HG02885 (cell line): ENCODE measurements at regions not wholly inside any gene's neighbourhood (a gene's known extent, or its start where the extent isn't known, plus 50 kb on each side); places are given as distances from the start of the nearest gene placed in this dataset.
"Not testable (repeated sequence)": the region's sequence is repeated elsewhere in the genome, so short reads cannot be mapped to it uniquely, and the experiment has no call there.

Source experiments
- ATAC-seq: cut with Tn5 transposase; IDR thresholded peaks from one replicate; pipeline ENCODE4 v1.9.1; 2021; ENCODE audit warnings: mild to moderate bottlenecking; ENCODE audit not compliant: unreplicated experiment, poor library complexity

DNA sequence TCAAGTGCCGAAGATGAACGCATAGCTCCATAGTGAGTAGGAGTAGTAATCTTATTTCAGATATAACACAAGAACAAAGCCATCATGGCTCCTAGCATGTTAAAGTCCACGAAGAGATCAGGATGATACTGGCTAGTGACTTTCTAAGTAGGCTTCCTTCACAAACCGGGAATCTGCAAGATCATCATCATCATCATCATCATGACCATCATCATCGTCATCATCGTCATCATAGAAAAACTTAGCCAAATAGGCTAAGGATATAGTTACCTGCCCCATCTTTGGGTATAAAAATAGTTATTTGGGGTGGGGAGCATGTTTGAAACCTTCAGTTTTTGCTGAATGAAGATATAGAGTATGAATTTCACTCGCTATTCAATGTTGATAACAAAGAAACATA is 57.9 kb downstream of the PYDC2 start:
- no peak for ATAC-seq

DNA sequence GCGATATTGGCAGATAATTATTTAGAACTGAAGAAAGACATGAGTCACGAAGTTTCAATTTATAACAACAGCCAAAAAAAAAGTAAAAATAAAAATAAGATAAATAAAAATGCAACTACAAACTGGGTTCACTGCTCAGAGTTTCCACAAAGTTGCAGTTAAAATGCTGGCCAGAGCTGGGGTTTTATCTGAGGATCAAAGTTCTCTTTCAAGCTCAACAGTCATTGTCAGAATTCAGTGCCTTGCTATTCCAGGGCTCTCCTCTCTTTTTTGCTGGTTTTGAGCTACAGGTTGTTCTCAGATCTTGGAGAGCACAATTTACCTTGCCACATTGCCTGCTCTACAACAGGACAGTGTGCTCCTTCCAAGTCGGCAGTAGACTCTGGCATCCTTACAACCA is 60.1 kb downstream of the PYDC2 start:
- ATAC-seq = no peak

DNA sequence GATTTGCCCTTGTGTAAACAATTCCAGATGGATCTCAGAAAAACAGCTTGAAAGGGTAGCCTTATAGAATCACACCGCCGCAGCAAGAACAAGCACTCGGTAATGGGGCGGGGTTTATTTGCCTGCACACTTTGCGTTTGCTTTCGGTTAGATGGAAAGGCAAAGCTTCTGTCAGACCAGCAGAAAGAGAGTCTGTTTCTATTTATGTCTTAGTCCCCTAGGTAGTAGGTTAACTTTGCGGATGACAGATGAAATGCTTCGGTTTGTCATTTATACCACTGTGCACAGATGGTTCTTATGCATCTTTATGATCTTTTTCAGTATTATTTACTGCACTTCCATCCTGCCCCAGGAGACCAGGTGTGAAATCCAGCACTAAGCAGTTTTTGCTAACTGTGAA is 62.2 kb downstream of the PYDC2 start:
- ATAC-seq = no peak

DNA sequence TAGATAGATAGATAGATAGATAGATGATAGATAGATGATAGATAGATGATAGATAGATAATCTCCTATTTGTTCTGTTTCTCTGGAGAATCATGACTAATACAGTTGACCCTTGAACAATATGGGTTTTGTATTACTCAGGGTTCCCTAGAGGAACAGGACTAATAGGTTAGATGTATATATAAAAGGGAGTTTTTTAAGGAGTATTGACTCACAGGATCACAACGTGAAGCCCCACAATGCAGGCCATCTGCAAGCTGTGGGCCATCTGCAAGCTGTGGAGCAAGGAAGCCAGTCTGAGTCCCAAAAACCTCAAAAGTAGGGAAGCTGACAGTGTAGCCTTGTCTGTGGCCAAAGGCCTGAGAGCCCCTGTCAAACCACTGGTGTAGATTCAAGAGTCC is 67.6 kb downstream of the PYDC2 start:
- ATAC-seq = no peak

DNA sequence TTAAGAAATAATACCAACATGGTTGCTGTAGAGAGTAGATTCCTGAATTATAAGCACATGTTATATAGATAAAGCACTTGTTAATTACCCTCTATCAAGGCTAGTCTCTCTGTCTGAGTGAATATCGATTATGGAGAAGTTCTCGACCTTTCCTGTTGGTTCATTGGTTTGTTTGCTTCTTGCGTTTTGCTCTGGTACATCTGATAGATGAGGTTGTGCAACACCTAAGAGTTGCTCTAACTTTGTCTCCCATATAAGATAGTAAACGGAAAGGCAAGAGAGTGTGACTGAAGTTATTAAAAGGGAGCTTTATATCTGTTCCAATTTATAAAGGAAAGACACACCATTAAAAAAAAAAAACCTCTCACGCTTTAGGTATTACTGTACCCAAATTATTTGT is 69.0 kb downstream of the PYDC2 start:
- ATAC-seq = no peak

DNA sequence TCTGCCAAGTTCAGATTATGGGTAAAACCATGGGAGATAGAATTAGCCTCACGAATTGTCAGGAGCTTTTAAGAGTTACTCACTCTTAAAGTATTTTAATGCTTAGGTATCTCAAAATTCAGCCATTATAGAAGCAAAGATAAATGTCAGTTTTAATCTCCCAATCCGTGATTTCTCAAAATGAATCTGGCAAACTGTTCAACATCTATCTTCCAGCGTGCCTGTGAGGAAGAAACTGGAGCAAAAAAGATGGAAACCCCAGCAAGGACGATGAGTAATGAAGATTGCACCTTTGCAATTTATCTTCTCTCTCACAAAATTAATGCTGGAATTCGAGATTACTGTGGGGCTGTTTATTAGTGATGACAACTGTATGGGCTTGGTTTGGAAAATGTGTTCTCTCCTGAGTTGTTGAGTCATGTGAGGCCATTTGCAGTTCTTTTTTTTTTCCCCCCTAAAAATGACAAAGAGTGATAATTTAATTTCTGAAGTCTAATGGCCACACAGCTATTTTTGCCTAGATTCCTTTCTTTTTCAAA is 70.5 kb downstream of the PYDC2 start:
- no peak for ATAC-seq

DNA sequence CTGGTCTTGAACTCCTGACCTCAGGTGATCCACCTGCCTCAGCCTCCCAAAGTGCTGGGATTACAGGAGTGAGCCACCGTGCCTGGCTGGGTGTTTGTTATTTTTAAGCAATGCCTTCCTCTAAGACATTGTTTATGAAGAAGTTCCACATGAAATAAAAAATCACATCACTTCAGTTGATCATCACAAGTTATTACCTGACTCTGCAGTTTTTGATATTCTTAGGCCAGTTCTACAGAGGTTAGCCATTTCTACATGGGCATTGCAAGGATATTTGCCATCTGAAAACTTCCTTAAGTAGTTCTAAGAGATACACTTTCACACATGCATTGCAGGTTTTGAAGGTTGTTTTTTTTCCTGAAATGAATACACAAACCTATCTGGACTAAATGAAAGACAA is 82.1 kb downstream of the PYDC2 start:
- no peak for ATAC-seq

DNA sequence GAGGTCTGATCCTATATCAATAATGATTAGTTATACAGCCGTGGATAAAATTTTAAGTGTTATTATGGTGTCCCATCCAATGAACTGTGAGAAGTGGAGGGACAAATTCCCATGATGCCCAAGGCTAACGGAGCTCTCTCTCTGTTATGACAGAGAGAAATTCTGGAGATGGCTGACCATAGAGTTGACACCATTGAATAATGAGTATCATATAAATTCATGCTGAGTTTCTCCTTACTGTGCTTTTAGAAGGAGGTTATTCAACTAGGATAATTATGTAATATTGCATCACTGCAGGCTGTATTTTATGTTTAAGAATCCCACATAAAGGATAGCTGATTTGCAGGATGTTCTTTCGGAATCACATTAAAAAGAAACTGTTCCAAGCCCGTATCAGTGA is 82.9 kb downstream of the PYDC2 start:
- ATAC-seq = no peak

DNA sequence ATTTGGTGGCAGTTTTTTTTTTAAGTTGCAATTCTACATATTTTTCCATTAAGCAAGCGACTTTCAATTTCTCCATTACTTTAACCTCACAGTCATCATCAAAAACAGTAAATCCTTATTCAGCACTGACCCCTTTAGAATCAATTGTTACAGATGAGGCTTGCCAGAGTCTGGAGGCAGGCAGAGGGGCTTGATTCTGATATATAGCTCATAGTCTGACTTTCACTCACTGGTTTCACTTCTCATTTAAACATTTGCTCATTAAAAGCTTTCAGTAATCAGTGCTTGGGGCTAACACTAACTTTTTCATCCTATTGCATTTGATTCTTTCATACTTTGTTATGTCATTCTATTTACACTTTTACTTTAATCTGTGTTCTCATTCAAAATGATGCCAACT is 88.4 kb downstream of the PYDC2 start:
- peak; percentile 66 for ATAC-seq

DNA sequence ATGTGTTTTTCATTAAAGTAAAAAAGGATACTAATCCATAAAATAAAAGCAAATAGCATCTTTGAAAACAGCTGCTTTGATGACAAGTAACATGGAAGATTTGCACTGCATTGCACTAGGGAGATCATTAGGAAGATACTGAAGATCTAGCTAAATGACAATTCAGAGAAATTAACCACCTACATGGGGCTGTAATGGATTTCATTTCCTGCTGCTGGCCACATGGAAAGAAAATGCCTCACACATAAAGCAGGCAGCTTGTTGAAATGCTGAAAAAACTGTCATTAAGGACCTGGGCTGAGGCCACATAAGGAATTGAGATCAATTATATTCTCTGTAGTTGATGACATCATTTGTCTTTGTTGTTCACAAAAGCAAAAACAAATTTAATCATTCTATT is 94.1 kb downstream of the PYDC2 start:
- ATAC-seq = no peak

DNA sequence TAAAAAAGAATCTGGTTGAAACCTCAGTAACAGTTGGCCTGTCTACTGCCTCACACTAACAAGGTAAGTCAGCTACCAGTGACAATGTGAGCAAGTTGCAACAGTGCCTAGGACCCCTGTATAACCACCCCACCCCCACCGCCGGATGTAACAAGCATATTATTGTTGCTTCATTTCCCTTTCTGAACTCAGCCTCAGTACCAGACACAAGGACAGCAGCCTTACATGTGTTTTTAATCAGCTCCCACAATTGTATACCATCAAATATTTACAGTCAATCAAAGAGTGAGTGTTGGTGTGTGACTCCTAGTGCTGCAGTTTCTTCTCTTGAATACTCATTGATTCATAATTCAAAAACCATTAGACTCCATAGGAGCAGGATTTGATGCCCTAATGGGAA is 96.4 kb downstream of the PYDC2 start:
- ATAC-seq = no peak

DNA sequence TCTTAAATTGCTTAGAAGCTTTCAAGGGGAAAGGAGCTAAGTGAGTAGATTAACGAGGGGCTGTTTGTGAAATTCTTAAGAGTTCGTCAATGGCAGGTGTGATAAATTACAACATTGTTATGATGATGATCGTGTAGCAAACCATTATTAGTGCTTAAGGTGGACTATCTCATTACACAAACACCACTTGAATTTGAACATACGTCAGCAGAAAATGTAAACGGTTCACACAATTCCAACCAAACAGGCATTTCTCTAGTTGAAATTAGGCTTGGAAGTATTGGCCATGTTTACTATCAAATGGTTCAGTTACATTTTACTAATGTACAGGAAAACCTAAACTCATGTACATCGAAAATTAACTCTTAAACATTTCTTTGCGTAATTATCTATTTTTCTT is 102.8 kb downstream of the PYDC2 start:
- no peak for ATAC-seq

DNA sequence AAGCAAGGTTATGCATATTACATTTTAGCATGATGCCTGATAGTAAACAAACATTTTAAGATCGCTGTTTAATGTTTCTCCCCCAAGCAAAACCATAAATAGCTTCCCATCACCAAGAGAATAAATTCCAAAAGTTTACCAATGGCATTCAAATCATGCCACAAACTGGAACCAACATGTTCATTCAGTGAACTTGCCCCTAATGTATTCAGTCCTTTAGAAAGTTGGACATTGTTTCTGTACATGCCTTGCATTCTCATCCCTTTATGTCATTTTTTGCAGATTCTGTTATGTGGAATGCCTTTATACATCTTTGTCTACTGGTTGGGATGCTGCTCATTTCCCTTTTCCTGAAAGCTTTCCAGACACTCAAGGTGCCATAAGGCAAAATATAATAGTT is 105.5 kb downstream of the PYDC2 start:
- no peak for ATAC-seq

DNA sequence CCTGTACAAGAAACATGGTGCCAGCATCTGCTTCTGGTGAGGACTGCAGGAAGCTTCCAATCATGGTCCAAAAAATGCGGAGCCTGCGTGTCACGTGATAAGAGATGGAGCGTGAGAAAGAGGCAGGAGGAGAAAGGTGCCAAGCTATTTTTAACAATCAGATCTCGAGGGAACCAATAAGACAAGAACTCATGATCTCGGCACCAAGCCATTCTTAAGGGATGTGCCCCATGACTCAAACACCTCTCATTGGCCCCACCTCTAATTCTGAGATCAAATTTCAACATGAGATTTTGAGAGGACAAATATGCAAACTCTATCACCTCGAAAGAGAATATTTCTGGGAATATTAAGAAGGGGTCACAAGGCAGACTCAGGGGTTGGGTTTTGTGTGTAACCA is 107.2 kb downstream of the PYDC2 start:
- ATAC-seq = no peak

DNA sequence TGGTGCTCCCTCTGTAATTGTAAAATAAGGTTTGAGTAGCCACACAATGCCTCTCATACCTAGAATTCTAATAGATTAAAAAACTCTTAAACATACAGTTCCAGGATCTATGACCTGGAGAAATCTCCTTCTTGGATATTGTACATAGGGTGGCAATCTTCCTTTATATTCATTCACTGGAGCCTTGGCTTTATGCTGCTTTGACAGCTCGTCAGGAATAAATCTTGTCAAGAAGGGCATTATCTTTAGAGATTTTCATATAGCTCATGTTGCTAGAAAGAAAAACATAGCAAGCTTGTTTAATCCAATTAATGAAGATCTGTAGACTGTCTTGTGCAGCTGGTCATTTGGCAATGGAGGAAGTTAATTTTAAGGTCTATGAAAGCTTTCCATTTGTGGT is 131.1 kb downstream of the PYDC2 start:
- no peak for ATAC-seq

DNA sequence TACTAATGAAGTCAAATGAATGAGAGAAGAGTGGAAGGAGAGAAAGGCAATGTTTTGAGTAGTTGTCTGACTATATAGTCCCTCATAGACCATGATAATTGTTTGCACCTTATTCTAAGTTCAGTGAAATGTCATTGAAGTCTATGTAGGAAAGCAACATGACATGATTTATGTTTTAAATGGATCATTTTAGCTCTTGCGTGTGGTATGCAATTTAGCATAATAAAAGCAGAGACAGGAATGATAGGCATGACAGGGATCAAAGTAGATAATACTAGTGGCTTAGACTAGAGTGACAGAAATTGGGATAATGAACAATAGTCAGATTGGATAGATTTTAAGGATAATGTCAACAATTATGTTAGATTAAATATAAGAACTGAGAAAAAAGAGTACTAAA is 132.5 kb downstream of the PYDC2 start:
- no peak for ATAC-seq

DNA sequence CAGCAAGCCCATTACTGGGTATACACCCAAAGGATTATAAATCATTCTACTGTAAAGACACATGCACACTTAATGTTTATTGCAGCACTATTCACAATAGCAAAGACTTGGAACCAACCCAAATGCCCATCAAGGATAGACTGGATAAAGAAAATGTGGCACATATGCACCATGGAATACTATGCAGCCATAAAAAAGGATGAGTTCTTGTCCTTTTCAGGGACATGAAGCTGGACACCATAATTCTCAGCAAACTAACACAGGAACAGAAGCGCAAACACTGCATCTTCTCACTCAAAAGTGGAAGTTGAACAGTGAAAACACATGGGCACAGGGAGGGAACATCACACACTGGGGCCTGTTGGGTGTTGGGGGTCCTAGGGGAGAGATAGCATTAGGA is 154.5 kb downstream of the PYDC2 start:
- not testable (repeated sequence) for ATAC-seq

DNA sequence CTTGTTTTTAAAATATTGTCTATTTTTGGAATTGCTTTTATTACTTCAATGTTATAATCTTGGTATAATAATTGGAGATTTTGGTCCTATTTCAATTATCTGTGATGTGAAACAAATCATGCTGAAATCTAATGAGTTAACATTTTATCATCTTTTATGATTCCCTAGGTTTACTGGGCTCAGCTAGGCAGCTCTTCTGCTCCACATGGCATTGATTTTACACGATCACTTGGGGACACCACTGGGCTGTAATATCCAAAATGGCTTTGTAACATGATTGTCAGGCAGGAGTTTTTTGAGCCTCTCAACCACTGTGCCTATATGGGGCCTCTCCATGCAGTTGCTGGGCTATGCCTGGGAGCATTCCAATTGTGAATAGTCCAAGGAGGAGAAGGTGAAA is 163.3 kb downstream of the PYDC2 start:
- no peak for ATAC-seq

DNA sequence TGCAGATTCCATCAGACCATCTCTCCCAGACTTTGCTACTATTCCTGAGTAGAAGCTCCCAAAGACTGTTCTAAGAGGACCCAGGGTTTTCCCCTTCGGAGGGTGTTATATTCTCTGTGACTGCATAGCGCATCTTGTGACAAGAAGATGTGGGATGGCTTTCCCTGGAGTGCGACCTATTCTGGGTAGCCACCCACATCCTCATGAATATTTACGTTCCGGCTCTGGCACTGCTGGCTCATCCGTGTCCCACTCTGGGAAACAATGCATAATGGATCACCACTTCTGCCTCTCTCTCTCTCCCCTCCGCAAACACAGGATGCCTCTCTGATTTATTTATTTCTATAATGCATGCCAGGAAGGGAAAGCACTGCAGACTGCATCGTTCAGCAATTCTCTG is 166.1 kb downstream of the PYDC2 start:
- no peak for ATAC-seq

DNA sequence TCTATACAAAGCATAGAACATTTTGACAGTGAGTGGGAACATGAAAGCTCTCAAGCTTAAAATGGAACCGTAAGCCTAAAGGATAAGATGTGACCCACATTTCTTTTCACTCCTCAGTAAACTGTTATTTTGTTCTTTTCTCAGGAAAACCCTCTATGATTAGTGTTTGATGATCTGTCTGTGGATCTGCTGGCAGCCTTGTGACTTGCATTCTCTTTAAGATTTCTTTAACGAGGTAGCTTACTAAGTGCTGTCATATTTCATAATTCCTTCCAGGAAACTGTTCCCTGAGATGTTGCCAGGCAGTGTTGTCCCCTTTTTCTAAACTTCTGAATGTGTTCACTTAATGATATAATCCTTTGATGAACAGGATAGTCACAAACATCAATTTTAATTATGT is 167.6 kb downstream of the PYDC2 start:
- no peak for ATAC-seq

DNA sequence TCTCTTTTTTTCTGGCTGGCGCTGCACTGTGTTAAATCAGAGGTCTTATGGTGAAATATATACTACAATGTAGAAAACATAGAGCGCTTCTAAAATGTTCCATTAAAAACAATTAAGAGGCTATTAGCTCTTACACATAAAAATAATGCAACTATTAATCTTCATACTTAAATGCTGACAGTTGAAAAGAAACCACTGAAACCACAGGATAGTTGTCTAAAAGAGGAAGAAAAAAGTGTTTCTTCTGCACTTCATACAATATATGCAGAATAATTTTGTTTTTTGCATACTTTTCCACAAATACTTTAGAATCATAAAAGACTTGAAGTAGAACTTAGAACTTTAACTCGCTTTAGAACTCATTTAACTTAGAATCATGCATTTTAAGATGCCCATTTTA is 170.5 kb downstream of the PYDC2 start:
- no peak for ATAC-seq

DNA sequence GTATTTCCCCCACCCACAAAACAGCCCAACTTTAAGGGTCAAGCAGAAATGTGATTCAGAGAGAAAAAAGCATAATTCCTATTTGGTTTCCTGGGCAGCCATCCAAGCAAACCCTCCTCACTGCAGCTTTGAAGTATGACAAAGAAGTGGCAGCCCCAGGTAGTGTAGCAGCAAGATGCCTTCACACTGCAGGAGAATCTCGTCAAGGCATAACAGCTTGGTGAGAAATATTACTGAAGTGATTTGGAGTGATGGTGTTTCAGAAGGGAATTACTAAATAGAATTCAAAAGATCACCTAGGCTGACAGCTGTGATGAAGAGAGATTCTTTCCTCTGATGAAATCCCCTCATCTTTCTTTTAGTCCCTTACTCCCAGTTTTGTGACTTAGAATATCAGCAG is 173.9 kb downstream of the PYDC2 start:
- ATAC-seq = no peak

DNA sequence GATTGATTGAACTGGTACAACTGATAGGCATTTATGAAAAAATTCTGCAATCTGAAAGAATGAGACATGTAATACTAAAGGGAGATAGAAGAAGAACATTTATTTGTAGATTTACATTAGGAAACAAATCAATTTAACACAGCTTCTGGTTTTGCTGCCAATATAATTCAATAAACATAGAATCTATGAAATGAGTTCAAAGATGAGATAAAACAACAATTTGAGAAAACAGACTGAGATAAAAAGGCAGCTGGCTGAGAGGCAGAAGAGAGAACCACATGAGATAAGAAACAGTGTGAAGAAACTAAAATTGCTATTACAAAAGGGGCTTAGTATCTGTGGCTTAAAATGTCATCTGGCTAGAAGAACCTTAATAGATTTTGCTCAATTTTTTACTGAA is 176.6 kb downstream of the PYDC2 start:
- no peak for ATAC-seq
